SK-N-MC (cell line): ENCODE measurements at regions not wholly inside any gene's neighbourhood (a gene's known extent, or its start where the extent isn't known, plus 50 kb on each side); places are given as distances from the start of the nearest gene placed in this dataset.
"Not testable (repeated sequence)": the region's sequence is repeated elsewhere in the genome, so short reads cannot be mapped to it uniquely, and the experiment has no call there.

Source experiments
- DNase-seq: peaks from one replicate; pipeline ENCODE4 v3.0.0-alpha.2; 2011; ENCODE audit warnings: low read depth, low spot score
- H3K27ac ChIP-seq: fragments of 200-600 bp; sonication (generic); 2 replicates; pipeline ENCODE4 v1.5.1; 2016; ENCODE audit warnings: mixed run types
- H3K36me3 ChIP-seq: fragments of 200-600 bp; sonication (generic); 2 replicates; pipeline ENCODE4 v1.6.1; 2017; ENCODE audit warnings: antibody characterized with exemption, low read length, mixed read lengths; ENCODE audit not compliant: insufficient read depth
- H3K4me3 ChIP-seq: fragments of 200-600 bp; sonication (generic); 2 replicates; pipeline ENCODE4 v1.5.1; 2016
- H3K9ac ChIP-seq: fragments of 200-600 bp; sonication (generic); 2 replicates; pipeline ENCODE4 v1.8.0; 2017; ENCODE audit warnings: mixed run types, mixed read lengths; ENCODE audit not compliant: insufficient read length
- H3K9me3 ChIP-seq: fragments of 200-600 bp; sonication (generic); 2 replicates; pipeline ENCODE4 v1.6.1; 2017; ENCODE audit warnings: low read depth, mild to moderate bottlenecking, antibody characterized with exemption, low read length, moderate library complexity, mixed read lengths
- EZH2 ChIP-seq: fragments of 200-600 bp; sonication (generic); IDR thresholded peaks from one replicate; pipeline ENCODE4 v1.6.1; 2017; ENCODE audit warnings: antibody characterized with exemption
- FOXP2 ChIP-seq: optimal IDR thresholded peaks from 2 replicates; pipeline ENCODE3; 2011; ENCODE audit warnings: mild to moderate bottlenecking, moderate library complexity; ENCODE audit not compliant: insufficient read depth; ENCODE audit errors: extremely low read length, control extremely low read depth
- POLR2AphosphoS5 ChIP-seq: IDR thresholded peaks from 2 replicates; pipeline ENCODE4 v1.6.1; 2012; ENCODE audit warnings: mild to moderate bottlenecking, low read depth, low read length, borderline replicate concordance

DNA sequence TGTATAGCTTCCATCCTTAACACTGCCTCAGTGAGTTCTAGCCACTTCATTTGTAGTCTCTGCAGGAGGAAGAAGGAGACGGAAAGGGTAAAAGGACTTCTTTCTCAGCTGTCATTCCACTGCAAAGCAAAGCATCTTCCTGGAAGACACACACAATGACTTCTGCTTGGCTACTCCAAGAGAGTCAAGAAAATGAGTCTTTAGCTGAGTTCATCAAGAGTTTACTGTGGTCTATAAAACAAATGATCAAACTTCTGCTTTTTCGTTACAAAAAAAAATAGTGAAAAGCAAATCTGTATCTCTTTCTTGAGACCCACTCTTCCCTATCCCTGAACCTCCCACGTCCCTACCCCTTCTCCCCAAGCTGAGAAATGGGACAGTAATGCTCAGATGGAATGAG lies 205.0 kb upstream of the AHR start:
- Histone ChIP-seq H3K27ac (no peak overlapping the region), H3K9ac (no peak overlapping the region), H3K9me3 (no peaks in the 10 kb centered on the region), H3K4me3 (no peak overlapping the region), H3K36me3 (no peaks in the 10 kb centered on the region)
- no peak for DNase-seq
- TF ChIP-seq EZH2 (no peak), FOXP2 (no peak), POLR2AphosphoS5 (no peak)

DNA sequence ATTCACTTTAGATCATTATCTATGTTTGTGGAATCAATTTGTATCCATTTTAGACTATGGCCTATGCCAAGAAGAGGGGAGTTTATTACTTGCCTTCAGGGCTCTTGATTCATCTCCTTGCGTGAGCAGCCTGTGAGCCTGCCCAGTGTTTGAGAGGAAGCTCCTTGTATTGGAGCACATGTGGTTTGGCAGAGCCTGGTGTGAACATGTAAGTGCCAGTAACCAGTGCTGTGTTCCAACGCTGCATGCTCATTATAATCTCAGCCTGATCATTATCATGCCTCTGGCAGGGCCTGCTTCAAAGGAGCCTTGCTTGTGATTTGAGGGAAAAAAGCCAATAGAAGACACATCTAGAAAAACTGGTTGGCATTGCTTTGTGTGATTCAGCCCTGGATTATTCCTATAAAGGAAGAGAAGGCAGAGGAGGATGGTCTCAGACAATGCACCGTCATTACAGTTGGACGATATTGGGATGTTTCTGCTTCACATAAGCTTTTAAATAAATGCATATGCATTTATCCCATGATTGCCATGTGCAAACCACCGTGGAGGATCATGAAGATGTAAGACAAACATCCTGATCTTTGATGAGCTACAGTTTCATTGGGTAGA lies 203.4 kb upstream of the AHR start:
- H3K4me3 ChIP-seq = no peak overlapping the region
- H3K36me3 ChIP-seq = no peaks in the 10 kb centered on the region
- H3K27ac ChIP-seq = no peak overlapping the region
- TF ChIP-seq FOXP2 (peak; percentile 56), EZH2 (no peak)
- H3K9ac ChIP-seq = no peak overlapping the region
- no peaks in the 10 kb centered on the region for H3K9me3 ChIP-seq
- peak; percentile 39 for DNase-seq

DNA sequence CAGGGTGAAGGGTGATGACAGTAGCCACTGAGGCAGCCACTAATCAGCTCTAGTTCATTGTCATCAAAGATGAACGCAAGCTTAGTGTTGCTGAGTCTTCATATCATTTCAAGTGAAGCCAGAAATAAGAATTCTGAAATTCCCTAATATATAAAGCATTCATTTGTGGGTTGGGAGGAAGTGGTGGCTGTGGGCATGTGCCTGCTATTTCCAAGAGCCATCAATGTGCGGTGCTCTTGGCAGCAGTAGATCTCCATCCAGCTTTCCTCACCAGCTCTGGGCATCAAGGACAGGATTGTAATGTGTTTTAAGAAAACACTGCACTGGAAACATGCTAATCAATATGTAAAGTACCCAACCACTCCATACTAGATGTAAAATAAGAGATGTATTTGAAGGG lies 202.5 kb upstream of the AHR start:
- H3K9me3 ChIP-seq = no peaks in the 10 kb centered on the region
- TF ChIP-seq FOXP2 = no peak
- TF ChIP-seq POLR2AphosphoS5 = no peak
- no peak for TF ChIP-seq EZH2
- H3K9ac ChIP-seq = no peak overlapping the region
- no peak overlapping the region for H3K27ac ChIP-seq
- DNase-seq = no peak
- no peaks in the 10 kb centered on the region for H3K36me3 ChIP-seq
- no peak overlapping the region for H3K4me3 ChIP-seq

DNA sequence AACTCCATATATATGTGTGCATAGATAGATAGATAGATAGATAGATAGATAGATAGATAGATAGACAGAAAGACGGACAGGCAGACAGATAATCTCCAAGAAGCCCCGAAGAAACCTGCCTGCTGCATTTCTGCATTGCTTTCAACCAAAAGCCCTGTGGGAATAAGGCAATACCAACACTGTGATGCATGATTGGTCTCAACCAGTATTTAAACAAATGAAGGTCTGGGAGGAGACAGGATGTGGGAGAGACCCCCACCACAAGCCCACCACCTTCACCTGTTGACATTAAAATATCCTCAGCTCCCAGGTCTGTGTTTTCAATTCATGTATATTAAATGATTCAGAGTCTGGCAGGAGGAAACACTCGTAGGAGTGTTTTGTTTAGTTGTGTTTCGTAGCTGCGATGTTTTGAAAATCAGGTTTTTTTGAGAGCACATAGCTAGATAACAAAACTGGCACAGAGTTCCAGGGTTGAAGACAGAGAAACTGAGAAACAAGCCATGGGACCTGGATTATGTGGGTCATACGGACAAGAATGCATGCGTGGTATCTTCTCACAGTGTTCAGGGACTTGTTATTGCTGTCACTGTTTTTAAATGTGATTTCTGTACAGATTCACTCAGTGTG lies 200.7 kb upstream of the AHR start:
- DNase-seq = no peak
- Histone ChIP-seq H3K9me3 (no peaks in the 10 kb centered on the region), H3K36me3 (no peaks in the 10 kb centered on the region), H3K9ac (no peak overlapping the region), H3K27ac (no peak overlapping the region), H3K4me3 (no peak overlapping the region)
- no peak for TF ChIP-seq POLR2AphosphoS5
- TF ChIP-seq FOXP2 = no peak
- TF ChIP-seq EZH2 = no peak

DNA sequence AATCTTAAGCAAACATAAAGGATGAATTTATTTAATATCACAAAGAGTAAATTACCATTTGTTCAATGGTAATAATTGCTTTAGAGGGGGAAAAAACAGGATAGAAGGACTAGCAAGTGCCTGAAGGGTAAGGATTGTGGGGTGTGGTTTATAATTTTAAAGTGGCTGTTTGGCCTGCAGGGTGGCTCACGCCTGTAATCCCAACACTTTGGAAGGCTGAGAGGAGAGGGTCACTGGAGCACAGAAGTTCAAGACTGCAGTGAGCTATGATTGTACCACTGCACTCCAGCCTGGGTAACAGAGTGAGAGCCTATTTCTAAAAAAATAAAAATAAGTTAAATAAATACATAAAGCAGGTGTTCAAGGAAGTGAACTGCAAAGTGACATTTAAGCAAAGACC lies 199.9 kb upstream of the AHR start:
- H3K9ac ChIP-seq = no peak overlapping the region
- H3K36me3 ChIP-seq = no peaks in the 10 kb centered on the region
- no peak for DNase-seq
- no peaks in the 10 kb centered on the region for H3K9me3 ChIP-seq
- no peak overlapping the region for H3K4me3 ChIP-seq
- TF ChIP-seq FOXP2 (no peak), EZH2 (no peak), POLR2AphosphoS5 (no peak)
- no peak overlapping the region for H3K27ac ChIP-seq

DNA sequence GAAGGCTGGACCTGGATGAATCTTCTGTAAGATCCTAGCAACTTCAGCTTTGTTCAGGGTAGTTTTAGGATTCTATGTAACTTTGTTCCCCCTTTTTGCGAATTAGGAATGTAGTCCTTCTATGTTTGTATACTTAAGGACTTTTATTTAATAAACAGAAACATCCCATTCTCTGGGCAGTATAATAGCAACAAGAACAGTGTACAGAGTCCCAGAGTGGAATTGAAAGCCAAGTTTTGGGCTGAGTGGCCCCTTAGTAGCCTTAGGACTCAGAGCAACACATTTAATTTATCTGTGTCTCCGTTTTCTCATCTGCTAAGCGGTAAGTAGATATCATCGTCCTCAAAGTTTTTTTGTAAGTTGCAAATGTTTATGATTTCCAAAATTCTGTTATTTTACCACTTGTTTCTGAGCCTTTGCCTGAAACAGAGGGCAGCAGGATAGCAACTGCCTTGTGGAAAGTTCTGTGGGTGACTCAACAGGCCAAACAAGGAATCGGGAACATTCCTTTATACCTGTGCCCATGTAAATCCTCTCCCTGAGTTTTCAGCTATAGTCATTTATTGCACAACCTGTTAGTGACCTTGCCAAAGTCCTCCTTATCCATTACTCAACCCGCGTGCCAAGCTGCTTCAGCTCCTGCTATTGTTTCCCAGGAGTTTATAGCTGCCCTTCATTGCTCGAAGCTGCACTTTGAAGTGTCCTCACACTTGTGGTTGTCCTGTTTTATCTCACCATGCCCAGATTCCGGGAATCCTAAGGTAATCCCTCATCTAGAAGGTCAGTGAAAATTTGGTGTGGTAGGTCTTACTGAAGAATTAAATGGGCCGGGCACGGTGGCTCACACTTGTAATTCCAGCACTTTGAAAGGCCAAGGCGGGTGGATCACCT lies 199.1 kb upstream of the AHR start:
- H3K4me3 ChIP-seq = no peak overlapping the region
- no peak overlapping the region for H3K27ac ChIP-seq
- H3K9me3 ChIP-seq = no peaks in the 10 kb centered on the region
- TF ChIP-seq POLR2AphosphoS5 (no peak), EZH2 (no peak), FOXP2 (no peak)
- H3K36me3 ChIP-seq = no peaks in the 10 kb centered on the region
- no peak for DNase-seq
- no peak overlapping the region for H3K9ac ChIP-seq

DNA sequence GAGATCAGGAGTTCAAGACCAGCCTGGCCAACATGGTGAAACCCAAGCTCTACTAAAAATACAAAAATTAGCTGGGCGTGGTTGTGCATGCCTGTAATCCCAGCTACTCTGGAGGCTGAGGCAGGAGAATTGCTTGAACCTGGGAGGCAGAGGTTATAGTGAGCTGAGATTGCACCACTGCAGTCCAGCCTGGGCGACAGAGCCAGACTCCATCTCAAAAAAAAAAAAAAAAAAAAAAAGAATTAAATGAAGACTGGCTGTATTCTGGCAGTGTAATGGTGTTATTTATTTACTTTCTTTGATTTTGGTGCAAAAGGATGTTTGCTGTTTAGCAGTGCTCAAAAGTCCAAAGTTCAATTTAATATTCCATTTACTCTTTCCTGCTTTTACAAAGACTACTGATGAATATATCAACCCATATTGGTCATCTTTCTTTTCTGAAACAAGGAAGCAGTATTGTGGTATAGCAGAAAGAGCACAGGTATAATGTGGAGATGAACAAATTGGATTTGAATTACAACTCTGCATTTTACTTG lies 198.4 kb upstream of the AHR start:
- H3K4me3 ChIP-seq, H3K36me3 ChIP-seq, DNase-seq, H3K27ac ChIP-seq, H3K9ac ChIP-seq, H3K9me3 ChIP-seq: not testable (repeated sequence)

DNA sequence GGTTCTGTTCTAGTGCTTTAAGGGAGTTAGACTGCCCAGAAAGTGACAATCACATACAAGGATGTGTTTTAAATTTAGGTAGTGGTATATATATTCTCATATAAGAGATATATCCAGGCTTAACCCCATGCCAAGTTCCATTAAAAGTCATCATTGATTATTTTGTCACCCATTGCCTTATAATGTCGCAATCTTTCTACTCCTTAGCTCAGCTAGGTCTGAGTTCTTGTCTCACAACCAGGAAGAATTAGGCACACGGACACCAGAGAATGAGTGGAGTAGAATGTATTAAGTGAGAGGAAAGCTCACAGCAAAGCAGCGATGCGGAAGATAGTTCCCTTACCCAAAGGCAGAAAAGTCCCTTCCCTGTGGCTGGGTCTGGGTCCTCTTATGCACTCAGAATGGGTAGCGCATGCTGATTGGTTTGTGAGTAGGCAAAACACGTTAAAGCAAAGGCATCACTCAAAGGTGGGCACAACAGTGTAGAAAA lies 197.2 kb upstream of the AHR start:
- TF ChIP-seq FOXP2 = no peak
- TF ChIP-seq EZH2 = no peak
- no peak for TF ChIP-seq POLR2AphosphoS5
- DNase-seq = no peak
- Histone ChIP-seq H3K27ac (no peak overlapping the region), H3K9me3 (no peaks in the 10 kb centered on the region), H3K9ac (no peak overlapping the region), H3K36me3 (no peaks in the 10 kb centered on the region), H3K4me3 (no peak overlapping the region)
